ENCODE measurements at regions not wholly inside any gene's neighbourhood (a gene's known extent, or its start where the extent isn't known, plus 50 kb on each side); places are given as distances from the start of the nearest gene placed in this dataset.

GRCh38 chr12:84455598-84455997, 457.0 kb downstream of the SLC6A15 start:
- TF ChIP-seq YY1 (IDR thresholded peaks at IDR 0.05; ENCODE audit: insufficient read depth, insufficient read length) (no peak), ZNF274 (IDR thresholded peaks at IDR 0.05; ENCODE audit: low read depth, low read length) (no peak)
